ENCODE measurements at regions not wholly inside any gene's neighbourhood (a gene's known extent, or its start where the extent isn't known, plus 50 kb on each side); places are given as distances from the start of the nearest gene placed in this dataset.

DNA sequence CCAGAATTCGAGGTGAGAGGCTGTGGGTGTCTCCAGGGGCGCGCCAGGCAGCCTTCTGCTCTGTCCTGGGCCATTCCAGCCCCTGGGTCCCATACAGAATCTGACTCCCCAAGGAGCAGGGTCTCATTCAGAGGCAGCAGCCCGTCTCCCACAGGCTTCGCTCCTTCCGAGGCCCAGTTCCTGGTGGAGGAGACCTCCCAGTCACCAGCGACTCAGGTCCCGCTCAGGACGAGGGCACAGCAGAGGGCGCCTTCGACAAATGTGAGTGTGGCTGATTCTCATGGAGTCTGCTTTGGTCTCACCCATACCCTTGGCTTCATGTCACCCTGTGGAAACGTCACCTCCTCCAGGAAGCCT is 81.8 kb upstream of the GPR26 start:
- Mint-ChIP-seq H3K27me3 (peaks cover 41 to 73% (median 64%) of the 10 kb centered on the region in 3 donors), H3K36me3 (no peaks in the 10 kb centered on the region), H3K4me1 (no peaks in the 10 kb centered on the region), H3K9me3 (peaks cover 0 to 2% (median 0%) of the 10 kb centered on the region in 7 donors), H3K4me3 (no peak overlapping the region), H3K27ac (no peak overlapping the region)
- DNase-seq (no peak), ATAC-seq (ENCODE audit: low read depth in 2 of 2) (no peak)

DNA sequence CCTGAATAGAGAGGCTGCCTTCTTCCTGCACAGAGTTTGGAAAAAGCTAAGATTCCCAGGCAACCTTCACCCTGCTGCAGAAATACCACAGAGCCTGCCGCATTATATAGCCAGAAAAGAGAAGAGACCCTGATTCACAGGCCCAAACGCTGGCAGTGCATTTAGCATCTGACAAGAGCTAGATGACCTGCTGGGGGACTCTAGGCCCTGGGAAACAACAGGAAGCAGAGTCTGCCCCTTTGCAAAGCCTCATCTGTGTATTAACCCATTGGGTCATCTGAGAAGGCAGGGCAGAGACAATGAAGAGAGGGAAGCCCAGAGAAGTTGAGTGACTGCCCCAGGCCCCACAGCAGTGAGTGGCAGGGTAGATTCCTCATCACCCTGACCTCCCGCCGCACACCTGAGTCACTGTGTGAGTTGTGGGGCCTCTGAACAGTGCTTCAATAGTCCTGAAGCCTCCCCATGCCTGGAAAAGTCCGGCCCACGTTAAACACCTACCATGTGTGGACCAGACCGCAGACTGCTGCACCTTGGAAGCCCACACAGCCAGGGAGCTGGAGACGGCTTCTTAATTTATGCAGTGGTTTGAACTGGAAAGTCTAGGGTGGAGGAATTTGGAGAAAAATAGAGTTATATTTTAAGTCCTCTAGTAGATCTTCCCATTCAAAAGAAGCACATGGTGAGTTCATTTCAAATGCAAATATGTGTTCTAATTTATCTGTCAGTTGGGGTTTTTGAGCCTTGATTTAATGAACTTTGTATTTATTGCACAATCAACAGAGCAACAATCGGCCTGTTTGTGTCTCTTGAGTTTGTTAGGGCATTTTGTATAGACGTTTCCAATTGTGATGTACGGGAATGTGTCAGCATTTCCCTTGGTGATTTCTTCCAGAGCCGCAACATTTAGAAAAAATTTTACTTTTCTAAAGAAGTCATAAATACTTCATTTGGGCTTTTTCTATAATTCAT is 80.4 kb upstream of the GPR26 start:
- ATAC-seq (ENCODE audit: low read depth in 2 of 2) (no peak), DNase-seq (no peak)
- H3K27ac Mint-ChIP-seq, result no peak overlapping the region
- peaks cover 47 to 71% (median 50%) of the 10 kb centered on the region in 3 donors for H3K27me3 Mint-ChIP-seq
- no peaks in the 10 kb centered on the region for H3K4me1 Mint-ChIP-seq
- H3K9me3 Mint-ChIP-seq, result peaks cover 0 to 2% (median 0%) of the 10 kb centered on the region in 7 donors
- H3K4me3 Mint-ChIP-seq, result no peak overlapping the region
- H3K36me3 Mint-ChIP-seq, result no peaks in the 10 kb centered on the region

DNA sequence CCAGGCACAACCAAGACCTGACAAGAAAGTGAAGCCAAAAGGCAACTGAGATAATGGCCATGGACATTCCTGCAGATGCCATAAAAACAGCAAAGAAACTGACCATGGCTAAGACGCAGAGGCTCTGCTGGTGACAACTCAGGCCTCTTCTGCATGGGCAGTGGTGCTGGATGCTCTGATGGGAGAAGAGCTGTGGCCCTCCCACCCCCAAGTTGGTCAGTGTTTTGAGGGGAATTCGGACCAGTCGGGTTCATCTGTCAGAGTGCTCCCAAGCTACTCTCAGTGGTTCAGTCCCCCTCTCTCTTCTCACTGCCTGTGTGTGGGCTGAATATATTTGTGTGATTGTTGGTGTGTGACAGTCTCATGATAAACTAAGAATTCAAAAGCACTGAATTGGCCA is 79.0 kb upstream of the GPR26 start:
- Mint-ChIP-seq H3K9me3 (peaks cover 0 to 2% (median 0%) of the 10 kb centered on the region in 7 donors), H3K27me3 (peaks cover 36 to 61% (median 44%) of the 10 kb centered on the region in 3 donors), H3K27ac (no peak overlapping the region), H3K4me1 (no peaks in the 10 kb centered on the region), H3K36me3 (no peaks in the 10 kb centered on the region), H3K4me3 (no peak overlapping the region)
- ATAC-seq (ENCODE audit: low read depth in 2 of 2), result no peak
- no peak for DNase-seq

DNA sequence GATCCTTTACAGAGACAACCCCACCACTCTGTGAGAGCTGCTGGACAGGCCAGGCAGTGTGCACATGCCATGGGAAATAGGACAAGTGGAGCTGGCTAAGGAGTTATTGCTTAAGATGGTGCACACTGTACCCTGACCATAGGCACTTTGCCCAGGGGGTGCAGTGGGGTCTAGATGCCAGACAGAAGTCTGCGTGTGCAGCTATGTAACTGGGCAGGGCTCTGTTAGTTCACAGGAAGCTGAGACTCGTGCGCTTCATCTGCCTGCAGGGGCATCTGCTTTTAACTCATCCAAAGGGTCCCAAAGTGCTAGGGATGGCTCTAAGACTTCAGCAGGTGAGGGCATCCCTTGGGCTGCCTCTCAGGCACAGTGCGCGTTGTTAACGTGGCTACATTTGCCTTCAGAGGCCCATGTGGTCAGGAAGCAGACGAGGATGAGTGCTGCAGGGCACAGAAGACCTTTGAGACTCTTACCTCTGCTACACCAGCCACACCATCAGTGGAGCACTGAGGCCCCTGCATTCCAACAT is 77.7 kb upstream of the GPR26 start:
- Mint-ChIP-seq H3K4me3 (no peak overlapping the region), H3K27ac (no peak overlapping the region), H3K36me3 (no peaks in the 10 kb centered on the region), H3K27me3 (peaks cover 27 to 48% (median 31%) of the 10 kb centered on the region in 3 donors), H3K9me3 (peaks cover 0 to 2% (median 0%) of the 10 kb centered on the region in 7 donors), H3K4me1 (no peaks in the 10 kb centered on the region)
- no peak for DNase-seq
- no peak for ATAC-seq (ENCODE audit: low read depth in 2 of 2)

DNA sequence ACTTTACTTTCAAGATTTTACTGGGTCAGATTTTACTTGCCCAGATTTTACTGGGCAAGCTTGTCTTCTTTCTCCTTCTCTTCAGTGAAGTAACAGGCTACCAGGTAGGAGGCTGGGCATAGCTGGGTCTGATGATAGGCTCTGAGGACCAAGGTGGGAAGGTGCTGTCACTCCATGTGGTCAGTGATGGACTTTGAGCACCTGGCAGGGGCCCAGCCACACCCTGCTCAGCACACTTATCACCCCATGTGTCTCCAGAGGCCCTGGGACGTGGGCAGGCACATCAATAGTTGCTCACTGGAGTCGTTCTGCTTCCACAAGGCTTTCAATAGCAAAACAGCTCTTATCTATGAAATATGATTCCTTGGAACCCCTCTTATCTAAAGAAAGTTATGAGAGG is 70.5 kb upstream of the GPR26 start:
- H3K4me3 Mint-ChIP-seq, result no peak overlapping the region
- H3K4me1 Mint-ChIP-seq, result no peaks in the 10 kb centered on the region
- no peak for ATAC-seq (ENCODE audit: low read depth in 2 of 2)
- H3K27ac Mint-ChIP-seq, result no peak overlapping the region
- H3K9me3 Mint-ChIP-seq, result peaks cover 0 to 6% (median under 1%) of the 10 kb centered on the region in 7 donors
- DNase-seq, result no peak
- peaks cover 21 to 24% (median 23%) of the 10 kb centered on the region in 3 donors for H3K27me3 Mint-ChIP-seq
- H3K36me3 Mint-ChIP-seq, result no peaks in the 10 kb centered on the region

DNA sequence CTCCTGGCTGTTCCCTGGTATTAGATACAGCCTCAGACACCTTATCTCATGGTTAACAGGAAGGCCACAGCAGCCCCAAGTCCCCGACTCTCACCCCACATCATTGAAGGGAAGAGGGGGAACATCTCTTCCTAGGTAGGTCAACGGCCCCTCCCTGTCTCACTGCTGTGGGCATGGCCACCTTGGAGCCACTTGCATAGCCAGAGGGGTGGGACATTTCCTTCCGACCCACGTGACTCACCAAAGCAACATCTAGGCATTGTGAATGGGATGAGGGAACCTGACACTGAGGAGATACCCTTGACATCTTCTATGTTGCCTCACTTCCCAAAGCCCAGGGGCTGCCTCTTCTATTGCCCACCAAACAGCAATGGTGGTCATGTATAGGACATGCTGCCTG is 68.5 kb upstream of the GPR26 start:
- H3K4me3 Mint-ChIP-seq, result no peak overlapping the region
- ATAC-seq (ENCODE audit: low read depth in 2 of 2) (no peak), DNase-seq (no peak)
- peaks cover 0 to 9% of the 10 kb centered on the region in 2 donors for H3K36me3 Mint-ChIP-seq
- peaks cover 0 to 20% (median 10%) of the 10 kb centered on the region in 7 donors for H3K9me3 Mint-ChIP-seq
- no peaks in the 10 kb centered on the region for H3K4me1 Mint-ChIP-seq
- no peak overlapping the region for H3K27ac Mint-ChIP-seq
- peaks cover 26 to 36% (median 28%) of the 10 kb centered on the region in 3 donors for H3K27me3 Mint-ChIP-seq

DNA sequence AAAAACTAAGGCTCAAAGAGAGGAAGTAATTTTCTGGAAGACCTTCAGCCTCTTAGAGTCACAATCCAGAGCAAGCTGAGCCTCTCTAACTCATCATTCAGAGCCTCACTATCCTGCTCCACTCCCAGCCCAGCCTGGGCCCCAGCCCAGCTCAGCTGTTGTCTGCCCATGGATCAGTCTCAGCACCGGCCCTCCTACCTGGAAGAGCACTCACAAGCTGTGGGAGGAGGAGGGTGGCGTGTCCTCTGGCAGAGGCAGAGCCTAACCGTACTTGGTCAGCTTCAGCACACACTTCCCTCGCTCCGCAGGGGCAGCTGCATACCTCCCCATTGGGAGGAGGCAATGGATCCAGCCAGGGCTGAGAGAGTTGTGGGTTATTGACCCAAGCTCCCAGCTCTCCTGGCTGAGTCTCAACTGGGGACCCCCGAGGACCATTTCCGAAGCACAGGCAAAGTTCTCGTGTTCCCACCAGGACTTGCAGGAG is 66.7 kb upstream of the GPR26 start:
- Mint-ChIP-seq H3K9me3 (peaks cover 0 to 20% (median 10%) of the 10 kb centered on the region in 7 donors), H3K36me3 (peaks cover 0 to 9% of the 10 kb centered on the region in 2 donors), H3K27ac (no peak overlapping the region), H3K27me3 (peaks cover 33 to 47% (median 38%) of the 10 kb centered on the region in 3 donors), H3K4me1 (no peaks in the 10 kb centered on the region), H3K4me3 (no peak overlapping the region)
- ATAC-seq (ENCODE audit: low read depth in 2 of 2) (no peak), DNase-seq (no peak)

DNA sequence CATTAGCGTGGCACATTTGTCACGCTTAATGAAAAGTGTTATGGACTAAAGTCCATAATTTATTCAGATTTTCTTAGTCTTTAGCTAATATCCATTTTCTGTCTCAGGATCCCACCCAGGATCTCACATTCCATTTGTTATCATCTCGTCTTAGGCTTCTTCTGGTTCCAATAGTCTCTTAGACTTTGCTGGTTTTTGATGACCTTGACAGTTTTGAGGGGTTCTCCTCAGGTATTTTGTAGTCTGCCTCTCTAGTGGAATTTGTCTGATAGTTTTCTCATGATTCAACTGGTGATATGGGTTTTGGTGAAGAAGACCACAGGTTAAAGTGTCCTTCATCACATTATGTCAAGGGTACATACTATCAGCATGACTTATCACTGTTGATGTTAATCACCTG is 66.0 kb upstream of the GPR26 start:
- Mint-ChIP-seq H3K36me3 (peaks cover 0 to 9% of the 10 kb centered on the region in 2 donors), H3K9me3 (peaks cover 0 to 21% (median 10%) of the 10 kb centered on the region in 7 donors), H3K4me3 (no peak overlapping the region), H3K27me3 (peaks cover 37 to 49% (median 42%) of the 10 kb centered on the region in 3 donors), H3K27ac (no peak overlapping the region), H3K4me1 (no peaks in the 10 kb centered on the region)
- DNase-seq, result no peak
- no peak for ATAC-seq (ENCODE audit: low read depth in 2 of 2)

DNA sequence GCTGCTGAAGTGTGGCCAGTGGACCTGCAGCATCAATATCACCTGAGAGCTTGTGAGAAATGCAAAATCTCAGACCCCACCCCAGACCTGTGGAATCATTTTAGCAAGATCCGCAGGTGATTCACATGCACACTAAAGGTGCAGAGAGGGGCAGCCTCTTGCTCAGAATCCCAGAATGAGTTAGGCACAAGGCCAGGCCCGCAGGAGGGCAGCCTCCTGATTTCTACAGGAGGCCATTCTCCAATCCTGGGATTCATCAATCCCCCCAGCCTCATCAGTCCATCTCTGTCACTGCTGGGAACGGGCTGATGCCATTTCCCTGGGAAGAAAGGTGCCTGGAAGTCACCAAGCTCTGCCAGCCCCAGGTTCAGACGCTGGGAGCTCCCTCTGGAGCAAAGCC is 63.0 kb upstream of the GPR26 start:
- Mint-ChIP-seq H3K27me3 (peaks cover 44 to 60% (median 59%) of the 10 kb centered on the region in 3 donors), H3K36me3 (peaks cover 0 to 9% of the 10 kb centered on the region in 2 donors), H3K4me3 (no peak overlapping the region), H3K27ac (no peak overlapping the region), H3K9me3 (peaks cover 0 to 20% (median 10%) of the 10 kb centered on the region in 7 donors), H3K4me1 (no peaks in the 10 kb centered on the region)
- ATAC-seq (ENCODE audit: low read depth in 2 of 2) (no peak), DNase-seq (no peak)

DNA sequence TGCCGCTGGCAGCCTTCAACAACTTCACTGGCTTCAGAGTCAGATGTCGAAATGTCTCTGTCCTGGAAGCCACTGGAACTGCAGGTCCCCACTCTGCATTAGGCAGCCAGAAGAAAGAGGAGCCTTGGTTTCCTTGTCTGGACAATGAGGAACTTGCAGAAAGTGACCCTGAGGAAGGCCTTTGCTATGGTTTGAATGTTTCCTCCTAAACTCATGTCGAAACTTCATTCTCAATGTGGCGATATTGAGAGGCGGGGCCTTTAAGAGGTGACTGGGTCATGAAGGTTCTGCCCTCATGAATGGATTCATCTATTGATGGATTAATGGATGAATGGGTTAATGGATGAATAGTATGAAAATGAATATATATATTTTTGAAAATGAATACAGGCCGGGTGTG is 61.6 kb upstream of the GPR26 start:
- no peaks in the 10 kb centered on the region for H3K4me1 Mint-ChIP-seq
- peaks cover 0 to 9% of the 10 kb centered on the region in 2 donors for H3K36me3 Mint-ChIP-seq
- no peak for ATAC-seq (ENCODE audit: low read depth in 2 of 2)
- peaks cover 44 to 53% (median 49%) of the 10 kb centered on the region in 3 donors for H3K27me3 Mint-ChIP-seq
- H3K27ac Mint-ChIP-seq, result no peak overlapping the region
- peaks cover 0 to 20% (median 10%) of the 10 kb centered on the region in 7 donors for H3K9me3 Mint-ChIP-seq
- no peak overlapping the region for H3K4me3 Mint-ChIP-seq
- DNase-seq, result no peak

DNA sequence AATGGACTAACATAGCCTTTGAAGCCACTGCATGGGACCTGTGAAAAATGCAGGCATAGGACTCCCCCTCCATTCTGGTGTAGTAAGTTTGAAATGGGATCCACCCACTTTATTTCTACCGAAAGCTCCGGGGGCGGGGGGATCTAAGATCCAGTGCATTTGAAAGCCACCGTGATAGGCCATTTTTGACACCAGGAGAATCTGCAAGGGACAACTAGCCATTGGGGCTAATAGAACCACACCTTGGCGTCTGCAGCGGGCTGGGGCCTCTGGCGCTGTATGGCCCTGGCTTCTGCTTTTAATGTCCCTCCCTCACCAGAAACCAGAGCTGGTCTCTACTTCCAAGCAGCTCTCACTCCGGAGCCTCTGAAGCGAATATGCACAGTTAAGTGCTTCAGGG is 60.1 kb upstream of the GPR26 start:
- Mint-ChIP-seq H3K4me1 (no peaks in the 10 kb centered on the region), H3K27ac (no peak overlapping the region), H3K36me3 (peaks cover 0 to 9% of the 10 kb centered on the region in 2 donors), H3K4me3 (no peak overlapping the region), H3K9me3 (peaks cover 0 to 18% (median 10%) of the 10 kb centered on the region in 7 donors), H3K27me3 (peaks cover 41 to 60% (median 48%) of the 10 kb centered on the region in 3 donors)
- ATAC-seq (ENCODE audit: low read depth in 2 of 2), result no peak
- no peak for DNase-seq

DNA sequence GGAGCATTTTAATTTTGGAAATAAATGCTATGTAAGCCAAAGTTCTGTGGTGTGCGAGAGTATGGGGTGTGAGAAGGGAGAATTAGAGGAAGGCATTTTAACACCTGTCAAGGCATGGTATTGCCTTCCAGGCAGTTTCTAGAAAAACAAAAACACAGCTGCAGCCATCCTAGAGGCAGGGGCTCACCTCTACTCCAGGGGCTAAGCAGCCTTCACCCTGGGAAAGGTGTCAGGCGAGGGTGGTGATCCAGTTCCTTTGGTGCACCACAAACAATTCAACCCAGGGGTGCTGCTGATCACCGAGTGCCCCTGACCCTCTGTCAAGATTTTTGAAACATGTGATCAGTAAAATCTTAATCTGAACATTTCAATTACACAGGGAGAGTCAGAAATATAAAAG is 59.2 kb upstream of the GPR26 start:
- ATAC-seq (ENCODE audit: low read depth in 2 of 2), result no peak
- no peak for DNase-seq
- H3K4me3 Mint-ChIP-seq, result no peak overlapping the region
- peaks cover 38 to 51% (median 40%) of the 10 kb centered on the region in 3 donors for H3K27me3 Mint-ChIP-seq
- no peaks in the 10 kb centered on the region for H3K4me1 Mint-ChIP-seq
- no peak overlapping the region for H3K27ac Mint-ChIP-seq
- H3K36me3 Mint-ChIP-seq, result peaks cover 0 to under 1% of the 10 kb centered on the region in 2 donors
- H3K9me3 Mint-ChIP-seq, result peaks cover 0 to 8% (median 5%) of the 10 kb centered on the region in 7 donors

DNA sequence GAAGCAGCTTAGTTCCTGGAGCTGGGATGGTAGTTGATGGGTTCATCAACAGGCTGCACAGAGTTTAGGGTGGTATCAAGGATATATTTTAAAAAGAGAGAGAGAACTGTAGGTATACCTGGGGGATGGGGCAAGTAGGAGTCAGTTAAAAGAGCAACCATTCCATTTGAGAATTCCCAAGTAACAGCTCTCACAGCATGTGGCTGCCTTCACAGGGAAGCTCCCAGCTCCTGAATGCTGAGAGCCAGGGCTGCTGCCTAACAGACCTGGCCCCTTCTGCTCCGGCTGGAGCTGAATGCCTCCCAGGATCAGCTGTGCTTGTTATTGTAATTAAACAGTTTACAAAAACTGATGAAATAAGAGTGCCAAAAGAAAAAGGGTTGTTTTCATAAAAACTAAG is 58.8 kb upstream of the GPR26 start:
- Mint-ChIP-seq H3K9me3 (peaks cover 0 to 7% (median 4%) of the 10 kb centered on the region in 7 donors), H3K36me3 (no peaks in the 10 kb centered on the region), H3K4me3 (no peak overlapping the region), H3K27ac (no peak overlapping the region), H3K4me1 (no peaks in the 10 kb centered on the region), H3K27me3 (peaks cover 40 to 51% (median 43%) of the 10 kb centered on the region in 3 donors)
- no peak for ATAC-seq (ENCODE audit: low read depth in 2 of 2)
- DNase-seq, result no peak

DNA sequence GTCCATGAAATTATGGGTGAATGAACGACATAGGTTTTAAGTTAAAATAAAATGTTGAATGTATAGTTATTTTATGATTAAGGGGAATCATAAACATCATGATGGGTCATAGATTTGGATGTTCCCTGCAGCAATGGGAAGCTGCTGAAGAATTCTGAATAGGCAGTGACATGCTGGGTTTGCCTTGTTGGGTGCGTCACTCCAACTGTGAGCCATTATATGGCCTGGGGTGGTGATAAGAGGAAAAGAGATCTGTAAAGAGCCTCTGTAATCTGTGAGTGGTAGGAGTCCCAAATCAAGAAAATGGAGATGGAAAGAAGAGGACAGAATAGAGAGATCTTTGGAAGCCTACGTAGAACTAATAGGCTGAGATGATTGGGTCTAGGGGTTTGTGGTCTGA is 58.1 kb upstream of the GPR26 start:
- no peak overlapping the region for H3K4me3 Mint-ChIP-seq
- DNase-seq (no peak), ATAC-seq (ENCODE audit: low read depth in 2 of 2) (no peak)
- no peaks in the 10 kb centered on the region for H3K4me1 Mint-ChIP-seq
- H3K27ac Mint-ChIP-seq, result no peak overlapping the region
- H3K27me3 Mint-ChIP-seq, result peaks cover 44 to 51% (median 46%) of the 10 kb centered on the region in 3 donors
- H3K9me3 Mint-ChIP-seq, result peaks cover 0 to 5% (median 2%) of the 10 kb centered on the region in 7 donors
- H3K36me3 Mint-ChIP-seq, result no peaks in the 10 kb centered on the region
